OCI-LY7 (cell line): ENCODE measurements at regions not wholly inside any gene's neighbourhood (a gene's known extent, or its start where the extent isn't known, plus 50 kb on each side); places are given as distances from the start of the nearest gene placed in this dataset.
"Not testable (repeated sequence)": the region's sequence is repeated elsewhere in the genome, so short reads cannot be mapped to it uniquely, and the experiment has no call there.

Experiments used
- BruUV-seq: library from RNA; stranded (reverse); fragments of 400-500 nt; replicated peaks from 2 replicates; lab custom pipeline; 2021; lab: Mats Ljungman, UMichigan
- CTCF ChIA-PET: fragments of 300-600 bp; sonication (Branson Sonifier 250); formaldehyde crosslinking; loops from one replicate; lab custom pipeline; 2022; ENCODE audit warnings: antibody characterized with exemption; ENCODE audit not compliant: unreplicated experiment; lab: Charles Lee
- POLR2A ChIA-PET: fragments of 300-600 bp; sonication (Branson Sonifier 250); formaldehyde crosslinking; loops from one replicate; lab custom pipeline; 2022; ENCODE audit warnings: antibody characterized with exemption; lab: Charles Lee
- DNase-seq: peaks from one replicate; pipeline ENCODE4 v3.0.0-alpha.2; 2015; ENCODE audit warnings: low spot score
- H2AFZ ChIP-seq: fragments of 200-600 bp; sonication (generic), shearing (Covaris generic); 2 replicates; pipeline ENCODE4 v1.6.1; 2014; ENCODE audit warnings: mild to moderate bottlenecking, antibody characterized with exemption, low read length, moderate library complexity
- H3K27ac ChIP-seq: fragments of 200-600 bp; sonication (generic); 2 replicates; pipeline ENCODE4 v1.5.1; 2014; ENCODE audit warnings: mixed run types, low read depth, mild to moderate bottlenecking, moderate library complexity, low read length, inconsistent platforms; ENCODE audit not compliant: poor library complexity, severe bottlenecking
- H3K36me3 ChIP-seq: fragments of 200-600 bp; sonication (generic); 2 replicates; pipeline ENCODE4 v1.6.1; 2014; ENCODE audit warnings: mild to moderate bottlenecking, antibody characterized with exemption, low read length, moderate library complexity, mixed read lengths; ENCODE audit not compliant: insufficient read depth
- H3K4me1 ChIP-seq: fragments of 200-600 bp; sonication (generic); 2 replicates; pipeline ENCODE4 v1.5.1; 2014; ENCODE audit warnings: mild to moderate bottlenecking, low read length; ENCODE audit not compliant: insufficient read depth, poor library complexity, severe bottlenecking
- H3K4me2 ChIP-seq: fragments of 200-600 bp; sonication (generic); 2 replicates; pipeline ENCODE4 v1.6.1; 2014; ENCODE audit warnings: mild to moderate bottlenecking, low read length
- H3K4me3 ChIP-seq: fragments of 200-600 bp; sonication (generic); 2 replicates; pipeline ENCODE4 v1.5.1; 2014; ENCODE audit warnings: mild to moderate bottlenecking, low read depth, low read length; ENCODE audit not compliant: poor library complexity, severe bottlenecking
- H3K79me2 ChIP-seq: fragments of 200-600 bp; sonication (generic); 2 replicates; pipeline ENCODE4 v1.6.1; 2016; ENCODE audit warnings: low read depth, mild to moderate bottlenecking, low read length, moderate library complexity, mixed read lengths; ENCODE audit not compliant: insufficient read depth
- H3K9me2 ChIP-seq: fragments of 200-600 bp; sonication (generic); 2 replicates; pipeline ENCODE4 v1.6.1; 2016; ENCODE audit warnings: mild to moderate bottlenecking, low read length, mixed read lengths; ENCODE audit not compliant: insufficient read depth
- H3K9me3 ChIP-seq: fragments of 200-600 bp; sonication (generic); 2 replicates; pipeline ENCODE4 v1.6.1; 2014; ENCODE audit warnings: mild to moderate bottlenecking, mixed run types, low read length, mixed read lengths
- H4K20me1 ChIP-seq: fragments of 200-600 bp; sonication (generic); 2 replicates; pipeline ENCODE4 v1.6.1; 2014; ENCODE audit warnings: mild to moderate bottlenecking, antibody characterized with exemption, low read length, moderate library complexity, mixed read lengths; ENCODE audit not compliant: insufficient read depth
- EZH2phosphoT487 ChIP-seq: fragments of 200-600 bp; sonication (generic); IDR thresholded peaks from 2 replicates; pipeline ENCODE4 v1.6.1; 2018; ENCODE audit warnings: low read depth, borderline replicate concordance, mild to moderate bottlenecking, mixed run types, antibody characterized with exemption, low read length, moderate library complexity, mixed read lengths
- intact Hi-C: fragments of 100-400 bp; cut with micrococcal nuclease; formaldehyde crosslinking; loops from one replicate; pipeline ENCODE4 v1.10.0; 2022; ENCODE audit not compliant: unreplicated experiment
- TF ChIP-seq, protein P1 (sequence below): fragments of 200-600 bp; sonication (generic); conservative IDR thresholded peaks from 2 replicates; pipeline ENCODE4 v1.5.1; 2014; ENCODE audit warnings: mild to moderate bottlenecking, antibody characterized with exemption, low read length, moderate library complexity, mixed read lengths

DNA sequence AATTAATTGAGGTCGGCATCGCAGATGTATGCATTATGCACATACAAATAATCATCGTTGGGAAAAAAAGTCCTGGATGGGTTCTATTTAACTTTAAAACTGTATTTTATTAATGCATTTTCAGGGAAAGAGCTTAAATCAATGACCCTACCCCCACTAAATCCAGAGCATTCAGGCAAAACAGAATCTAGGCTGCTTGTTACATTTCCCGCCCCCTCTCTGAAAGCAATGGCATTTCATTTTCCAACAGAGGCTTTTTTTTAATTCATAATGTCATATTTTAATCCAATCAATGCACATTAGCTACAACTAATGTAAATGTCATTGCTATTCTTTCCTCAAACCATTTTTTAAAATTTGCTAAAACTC, 117.4 kb upstream of the GRIA1 start:
- BruUV-seq: no TSS peak
- Histone ChIP-seq H3K36me3 (no peaks in the 10 kb centered on the region), H3K9me2 (no peaks in the 10 kb centered on the region), H3K27ac (no peak overlapping the region), H3K9me3 (no peaks in the 10 kb centered on the region), H3K4me2 (no peak overlapping the region), H2AFZ (no peak overlapping the region), H3K4me1 (no peaks in the 10 kb centered on the region), H3K4me3 (no peak overlapping the region), H3K79me2 (no peaks in the 10 kb centered on the region), H4K20me1 (no peaks in the 10 kb centered on the region)
- CTCF ChIA-PET: no interaction called here
- no peak for DNase-seq
- TF ChIP-seq, protein P1, sequence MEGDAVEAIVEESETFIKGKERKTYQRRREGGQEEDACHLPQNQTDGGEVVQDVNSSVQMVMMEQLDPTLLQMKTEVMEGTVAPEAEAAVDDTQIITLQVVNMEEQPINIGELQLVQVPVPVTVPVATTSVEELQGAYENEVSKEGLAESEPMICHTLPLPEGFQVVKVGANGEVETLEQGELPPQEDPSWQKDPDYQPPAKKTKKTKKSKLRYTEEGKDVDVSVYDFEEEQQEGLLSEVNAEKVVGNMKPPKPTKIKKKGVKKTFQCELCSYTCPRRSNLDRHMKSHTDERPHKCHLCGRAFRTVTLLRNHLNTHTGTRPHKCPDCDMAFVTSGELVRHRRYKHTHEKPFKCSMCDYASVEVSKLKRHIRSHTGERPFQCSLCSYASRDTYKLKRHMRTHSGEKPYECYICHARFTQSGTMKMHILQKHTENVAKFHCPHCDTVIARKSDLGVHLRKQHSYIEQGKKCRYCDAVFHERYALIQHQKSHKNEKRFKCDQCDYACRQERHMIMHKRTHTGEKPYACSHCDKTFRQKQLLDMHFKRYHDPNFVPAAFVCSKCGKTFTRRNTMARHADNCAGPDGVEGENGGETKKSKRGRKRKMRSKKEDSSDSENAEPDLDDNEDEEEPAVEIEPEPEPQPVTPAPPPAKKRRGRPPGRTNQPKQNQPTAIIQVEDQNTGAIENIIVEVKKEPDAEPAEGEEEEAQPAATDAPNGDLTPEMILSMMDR: no peak
- TF ChIP-seq EZH2phosphoT487: no peak
- POLR2A ChIA-PET: interaction anchor here (0.5 to 1.2 kb wide), 4 partner anchors 40 to 1004 kb away, joined by 3 read pairs; no protein-coding TSS in a partner anchor
- intact Hi-C loops: no loop called here

DNA sequence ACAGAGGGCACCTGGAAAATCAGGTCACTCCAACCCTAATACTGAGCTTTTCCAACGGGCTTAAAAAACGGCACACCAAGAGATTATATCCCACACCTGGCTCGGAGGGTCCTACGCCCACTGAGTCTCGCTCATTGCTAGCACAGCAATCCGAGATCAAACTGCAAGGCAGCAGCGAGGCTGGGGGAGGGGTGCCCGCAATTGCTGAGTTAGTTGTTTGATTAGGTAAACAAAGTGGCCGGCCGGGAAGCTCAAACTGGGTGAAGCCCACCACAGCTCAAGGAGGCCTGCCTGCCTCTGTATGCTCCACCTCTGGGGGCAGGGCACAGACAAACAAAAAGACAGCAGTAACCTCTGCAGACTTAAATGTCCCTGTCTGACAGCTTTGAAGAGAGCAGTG, 108.8 kb upstream of the GRIA1 start:
- H3K4me2 ChIP-seq, H3K27ac ChIP-seq, H3K36me3 ChIP-seq, CTCF ChIA-PET, H3K4me1 ChIP-seq, H4K20me1 ChIP-seq, H3K4me3 ChIP-seq, intact Hi-C loops, H3K9me3 ChIP-seq, DNase-seq, H3K79me2 ChIP-seq, H3K9me2 ChIP-seq, BruUV-seq, H2AFZ ChIP-seq, POLR2A ChIA-PET: not testable (repeated sequence)

DNA sequence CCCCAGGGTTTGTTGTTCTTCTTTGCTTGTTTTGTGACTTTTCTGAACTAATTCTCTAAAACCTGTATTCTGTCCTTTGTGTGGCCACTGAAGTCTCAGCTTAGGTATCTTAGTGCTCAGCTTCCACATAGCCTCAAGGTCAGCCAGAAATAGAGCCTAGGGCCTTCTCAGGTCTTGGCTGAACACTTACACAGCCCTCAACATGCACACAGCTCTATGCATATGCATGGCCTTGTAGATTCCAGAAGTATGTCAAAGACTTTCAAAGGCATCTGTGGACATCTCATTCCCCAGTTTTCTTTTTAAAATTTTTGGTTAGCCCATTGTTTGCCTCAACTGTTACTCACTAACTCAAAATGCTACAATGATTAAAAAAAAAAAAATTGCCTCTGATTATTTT, 99.9 kb upstream of the GRIA1 start:
- Histone ChIP-seq H3K9me3 (no peaks in the 10 kb centered on the region), H3K9me2 (no peaks in the 10 kb centered on the region), H3K27ac (no peak overlapping the region), H3K79me2 (no peaks in the 10 kb centered on the region), H2AFZ (no peak overlapping the region), H3K4me2 (no peak overlapping the region), H3K4me3 (no peak overlapping the region), H3K36me3 (no peaks in the 10 kb centered on the region), H3K4me1 (no peaks in the 10 kb centered on the region), H4K20me1 (no peaks in the 10 kb centered on the region)
- no TSS peak for BruUV-seq
- no peak for TF ChIP-seq EZH2phosphoT487
- TF ChIP-seq, protein P1: no peak
- no peak for DNase-seq
- ChIA-PET CTCF (no interaction called here), POLR2A (no interaction called here)
- intact Hi-C loops: no loop called here
